ENCODE measurements at regions not wholly inside any gene's neighbourhood (a gene's known extent, or its start where the extent isn't known, plus 50 kb on each side); places are given as distances from the start of the nearest gene placed in this dataset.

DNA sequence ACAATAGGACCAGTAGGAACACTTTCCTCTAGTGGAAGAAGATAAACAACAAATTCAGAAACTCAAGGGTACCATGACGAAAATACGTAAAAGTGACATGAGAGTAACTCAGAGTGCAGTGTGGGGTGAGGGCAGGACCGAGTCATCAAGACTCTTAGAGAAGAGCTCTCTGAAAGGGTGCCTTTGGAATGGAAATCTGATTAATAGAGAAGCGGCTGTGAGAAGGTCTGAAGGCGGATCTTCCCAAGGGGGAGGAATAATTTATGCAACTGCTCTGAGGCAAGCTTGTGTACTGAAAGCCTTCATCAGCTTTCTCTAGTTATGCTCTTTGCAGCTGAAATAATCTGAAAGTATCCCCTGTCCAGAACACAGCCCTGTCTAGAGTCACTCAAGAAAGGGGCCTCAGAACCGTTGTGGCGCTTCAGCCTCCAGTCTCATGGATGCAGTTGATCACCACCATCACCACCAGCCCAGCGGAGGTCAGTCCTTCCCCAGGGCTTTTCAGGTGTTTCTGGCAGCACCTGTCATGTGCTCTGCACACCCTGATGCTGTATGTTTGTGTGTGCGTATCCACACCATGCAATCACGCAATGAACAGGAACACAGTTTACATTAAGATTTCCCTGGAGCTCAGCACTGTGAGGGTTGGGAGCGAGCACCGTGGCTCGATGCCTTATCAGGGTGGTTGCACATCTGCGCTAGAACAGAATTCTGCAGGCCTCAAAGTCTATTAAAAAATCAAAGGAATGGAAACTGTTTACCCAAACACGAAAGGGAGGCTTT is 396.5 kb downstream of the SMOC2 start:
- Histone ChIP-seq H2BK15ac (replicated peaks; ENCODE audit: low read depth) (no peak overlapping the region), H3K4ac (ENCODE audit: low read depth, low read length) (no peak overlapping the region), H2AK5ac (ENCODE audit: low read length) (no peak overlapping the region), H3K27me3 (ENCODE audit: insufficient read depth, low read length, poor library complexity) (no peaks in the 10 kb centered on the region), H3K9ac (ENCODE audit: low read length) (no peak overlapping the region), H3K79me2 (ENCODE audit: control insufficient read depth, insufficient read depth, low read length) (no peaks in the 10 kb centered on the region), H2BK120ac (ENCODE audit: low read depth, low read length) (no peak overlapping the region), H3K4me2 (ENCODE audit: low read length) (no peak overlapping the region), H3K56ac (ENCODE audit: low read length) (no peak overlapping the region), H3K79me1 (ENCODE audit: low read length) (no peaks in the 10 kb centered on the region), H3K23ac (ENCODE audit: low read length) (peak overlapping the region; percentile 24), H3K27ac (ENCODE audit: low read depth, low read length) (no peak overlapping the region), H2BK5ac (ENCODE audit: low read length) (no peak overlapping the region), H3K36me3 (ENCODE audit: control insufficient read depth, insufficient read depth, low read length) (no peaks in the 10 kb centered on the region), H4K8ac (ENCODE audit: low read depth, low read length) (no peak overlapping the region), H4K5ac (ENCODE audit: low read length) (no peak overlapping the region), H3K18ac (ENCODE audit: low read length) (no peak overlapping the region), H3K4me1 (ENCODE audit: control insufficient read depth, low read depth, low read length) (no peaks in the 10 kb centered on the region), H3K4me3 (ENCODE audit: low read length) (no peak overlapping the region)
- WGBS (ENCODE audit: extremely low coverage, insufficient coverage, low lambda C conversion rate), result no CpG with 5 or more reads among the region's 15 CpGs
- no peak for DNase-seq

DNA sequence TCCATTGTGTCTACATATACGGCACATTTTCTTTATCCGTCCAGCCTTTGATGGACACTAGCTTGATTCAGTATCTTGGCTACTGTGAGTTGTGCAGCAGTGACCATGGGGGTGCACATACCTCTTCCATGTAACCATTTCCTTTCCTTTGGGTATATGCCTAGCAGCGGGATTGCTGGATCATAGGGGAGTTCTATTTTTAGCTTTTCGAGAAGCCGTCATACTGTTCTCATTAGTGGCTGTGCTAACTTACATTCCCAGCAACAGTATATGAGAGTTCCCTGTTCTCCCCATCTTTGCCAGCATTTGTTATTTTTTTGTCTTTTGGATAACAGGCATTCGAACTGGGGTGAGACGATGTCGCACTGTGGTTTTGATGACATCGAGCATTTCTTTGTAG is 395.0 kb downstream of the SMOC2 start:
- Histone ChIP-seq H3K79me2 (ENCODE audit: control insufficient read depth, insufficient read depth, low read length) (no peaks in the 10 kb centered on the region), H3K79me1 (ENCODE audit: low read length) (no peaks in the 10 kb centered on the region), H3K27ac (ENCODE audit: low read depth, low read length) (no peak overlapping the region), H2BK120ac (ENCODE audit: low read depth, low read length) (no peak overlapping the region), H4K8ac (ENCODE audit: low read depth, low read length) (no peak overlapping the region), H2AK5ac (ENCODE audit: low read length) (no peak overlapping the region), H3K27me3 (ENCODE audit: insufficient read depth, low read length, poor library complexity) (no peaks in the 10 kb centered on the region), H4K5ac (ENCODE audit: low read length) (no peak overlapping the region), H3K56ac (ENCODE audit: low read length) (no peak overlapping the region), H3K9ac (ENCODE audit: low read length) (no peak overlapping the region), H3K4ac (ENCODE audit: low read depth, low read length) (no peak overlapping the region), H3K4me2 (ENCODE audit: low read length) (no peak overlapping the region), H2BK15ac (replicated peaks; ENCODE audit: low read depth) (no peak overlapping the region), H3K36me3 (ENCODE audit: control insufficient read depth, insufficient read depth, low read length) (no peaks in the 10 kb centered on the region), H2BK5ac (ENCODE audit: low read length) (no peak overlapping the region), H3K4me3 (ENCODE audit: low read length) (no peak overlapping the region), H3K18ac (ENCODE audit: low read length) (no peak overlapping the region), H3K23ac (ENCODE audit: low read length) (no peak overlapping the region), H3K4me1 (ENCODE audit: control insufficient read depth, low read depth, low read length) (no peaks in the 10 kb centered on the region)
- DNase-seq, result no peak
- WGBS (ENCODE audit: extremely low coverage, insufficient coverage, low lambda C conversion rate), result no CpG with 5 or more reads among the region's 9 CpGs

- WGBS (ENCODE audit: extremely low coverage, insufficient coverage, low lambda C conversion rate), result 100% methylated on average over 1 of the region's 5 CpGs
- no peak overlapping the region for H4K5ac ChIP-seq (ENCODE audit: low read length)
Observed at GRCh38 chr6:168834801-168835200, 393.8 kb downstream of the SMOC2 start.

GRCh38 chr6:168834042-168834587 is 393.1 kb downstream of the SMOC2 start:
- H2AK5ac ChIP-seq (ENCODE audit: low read length), result no peak overlapping the region
- no peak overlapping the region for H3K18ac ChIP-seq (ENCODE audit: low read length)
- no peak overlapping the region for H3K9ac ChIP-seq (ENCODE audit: low read length)
- H3K56ac ChIP-seq (ENCODE audit: low read length), result no peak overlapping the region
- H3K79me2 ChIP-seq (ENCODE audit: control insufficient read depth, insufficient read depth, low read length), result no peaks in the 10 kb centered on the region
- H3K27me3 ChIP-seq (ENCODE audit: insufficient read depth, low read length, poor library complexity), result no peaks in the 10 kb centered on the region
- no peak overlapping the region for H3K4me3 ChIP-seq (ENCODE audit: low read length)
- no peak overlapping the region for H3K23ac ChIP-seq (ENCODE audit: low read length)
- no peak overlapping the region for H2BK15ac ChIP-seq (replicated peaks; ENCODE audit: low read depth)
- no peaks in the 10 kb centered on the region for H3K4me1 ChIP-seq (ENCODE audit: control insufficient read depth, low read depth, low read length)
- no peaks in the 10 kb centered on the region for H3K36me3 ChIP-seq (ENCODE audit: control insufficient read depth, insufficient read depth, low read length)
- no peak overlapping the region for H3K4ac ChIP-seq (ENCODE audit: low read depth, low read length)
- H4K8ac ChIP-seq (ENCODE audit: low read depth, low read length), result no peak overlapping the region
- H3K79me1 ChIP-seq (ENCODE audit: low read length), result no peaks in the 10 kb centered on the region
- no peak overlapping the region for H4K5ac ChIP-seq (ENCODE audit: low read length)
- H3K4me2 ChIP-seq (ENCODE audit: low read length), result no peak overlapping the region
- no CpG with 5 or more reads among the region's 11 CpGs for WGBS (ENCODE audit: extremely low coverage, insufficient coverage, low lambda C conversion rate)
- no peak for DNase-seq
- H3K27ac ChIP-seq (ENCODE audit: low read depth, low read length), result no peak overlapping the region
- H2BK5ac ChIP-seq (ENCODE audit: low read length), result no peak overlapping the region
- no peak overlapping the region for H2BK120ac ChIP-seq (ENCODE audit: low read depth, low read length)

More at GRCh38 chr6:168834801-168835200, 393.8 kb downstream of the SMOC2 start:
- Histone ChIP-seq H3K23ac (ENCODE audit: low read length) (peak overlapping the region; percentile 3), H3K36me3 (ENCODE audit: control insufficient read depth, insufficient read depth, low read length) (no peaks in the 10 kb centered on the region), H3K4me2 (ENCODE audit: low read length) (no peak overlapping the region), H3K4ac (ENCODE audit: low read depth, low read length) (no peak overlapping the region), H2BK120ac (ENCODE audit: low read depth, low read length) (no peak overlapping the region), H3K4me3 (ENCODE audit: low read length) (no peak overlapping the region), H3K18ac (ENCODE audit: low read length) (no peak overlapping the region), H3K79me2 (ENCODE audit: control insufficient read depth, insufficient read depth, low read length) (no peaks in the 10 kb centered on the region), H2AK5ac (ENCODE audit: low read length) (no peak overlapping the region), H2BK15ac (replicated peaks; ENCODE audit: low read depth) (no peak overlapping the region), H3K27ac (ENCODE audit: low read depth, low read length) (no peak overlapping the region), H3K56ac (ENCODE audit: low read length) (no peak overlapping the region), H3K27me3 (ENCODE audit: insufficient read depth, low read length, poor library complexity) (no peaks in the 10 kb centered on the region), H2BK5ac (ENCODE audit: low read length) (no peak overlapping the region), H3K9ac (ENCODE audit: low read length) (no peak overlapping the region), H3K4me1 (ENCODE audit: control insufficient read depth, low read depth, low read length) (no peaks in the 10 kb centered on the region), H3K79me1 (ENCODE audit: low read length) (no peaks in the 10 kb centered on the region), H4K8ac (ENCODE audit: low read depth, low read length) (no peak overlapping the region)
- no peak for DNase-seq

GRCh38 chr6:168828800-168829199 is 387.8 kb downstream of the SMOC2 start:
- Histone ChIP-seq H2BK15ac (replicated peaks; ENCODE audit: low read depth) (no peak overlapping the region), H3K18ac (ENCODE audit: low read length) (no peak overlapping the region), H2AK5ac (ENCODE audit: low read length) (no peak overlapping the region), H3K9ac (ENCODE audit: low read length) (no peak overlapping the region), H3K27me3 (ENCODE audit: insufficient read depth, low read length, poor library complexity) (no peaks in the 10 kb centered on the region), H2BK120ac (ENCODE audit: low read depth, low read length) (no peak overlapping the region), H3K4me3 (ENCODE audit: low read length) (no peak overlapping the region), H3K79me2 (ENCODE audit: control insufficient read depth, insufficient read depth, low read length) (no peaks in the 10 kb centered on the region), H3K56ac (ENCODE audit: low read length) (no peak overlapping the region), H3K79me1 (ENCODE audit: low read length) (no peaks in the 10 kb centered on the region), H4K5ac (ENCODE audit: low read length) (no peak overlapping the region), H3K27ac (ENCODE audit: low read depth, low read length) (no peak overlapping the region), H3K4me2 (ENCODE audit: low read length) (no peak overlapping the region), H2BK5ac (ENCODE audit: low read length) (no peak overlapping the region), H3K4me1 (ENCODE audit: control insufficient read depth, low read depth, low read length) (peaks cover 4% of the 10 kb centered on the region), H3K23ac (ENCODE audit: low read length) (no peak overlapping the region), H3K36me3 (ENCODE audit: control insufficient read depth, insufficient read depth, low read length) (no peaks in the 10 kb centered on the region), H4K8ac (ENCODE audit: low read depth, low read length) (no peak overlapping the region), H3K4ac (ENCODE audit: low read depth, low read length) (no peak overlapping the region)
- no peak for DNase-seq
- no CpG with 5 or more reads among the region's 2 CpGs for WGBS (ENCODE audit: extremely low coverage, insufficient coverage, low lambda C conversion rate)
